NCI-H2171 treated with DMSO at 0.1 percent for 48 hours (cell line): ENCODE measurements at regions not wholly inside any gene's neighbourhood (a gene's known extent, or its start where the extent isn't known, plus 50 kb on each side); places are given as distances from the start of the nearest gene placed in this dataset.

Experiments used
- DNase-seq: peaks from one replicate; lab custom pipeline; 2025; lab: John Stamatoyannopoulos, UW

GRCh38 chr16:54679531-54679930 is 251.1 kb upstream of the IRX5 start:
- DNase-seq = no peak

- no peak for DNase-seq
Measured at GRCh38 chr16:54677308-54677950, 253.2 kb upstream of the IRX5 start.

GRCh38 chr16:54673313-54673712 is 257.4 kb upstream of the IRX5 start:
- no peak for DNase-seq

GRCh38 chr16:54672500-54672899 is 258.2 kb upstream of the IRX5 start:
- DNase-seq = no peak

GRCh38 chr16:54657709-54658102 is 273.0 kb upstream of the IRX5 start:
- DNase-seq = no peak

- DNase-seq = no peak
Measured at GRCh38 chr16:54657058-54657708, 273.5 kb upstream of the IRX5 start.

GRCh38 chr16:54655121-54655590 is 275.5 kb upstream of the IRX5 start:
- no peak for DNase-seq

- peak; percentile 52 for DNase-seq
Measured at GRCh38 chr16:54654429-54654828, 276.2 kb upstream of the IRX5 start.

GRCh38 chr16:54652201-54652770 is 278.4 kb upstream of the IRX5 start:
- DNase-seq = no peak

GRCh38 chr16:54651440-54652195 is 279.0 kb upstream of the IRX5 start:
- no peak for DNase-seq

- no peak for DNase-seq
Measured at GRCh38 chr16:54649876-54650275, 280.8 kb upstream of the IRX5 start.

- no peak for DNase-seq
Measured at GRCh38 chr16:54648575-54648974, 282.1 kb upstream of the IRX5 start.

GRCh38 chr16:54647725-54648221 is 282.9 kb upstream of the IRX5 start:
- DNase-seq = no peak

GRCh38 chr16:54647216-54647615 is 283.4 kb upstream of the IRX5 start:
- no peak for DNase-seq

- no peak for DNase-seq
Measured at GRCh38 chr16:54645345-54645744, 285.3 kb upstream of the IRX5 start.

GRCh38 chr16:54636221-54636793 is 294.4 kb upstream of the IRX5 start:
- DNase-seq = no peak

GRCh38 chr16:54633943-54634362 is 296.7 kb upstream of the IRX5 start:
- DNase-seq = no peak

GRCh38 chr16:54632322-54633220 is 298.1 kb upstream of the IRX5 start:
- no peak for DNase-seq

- DNase-seq = no peak
Measured at GRCh38 chr16:54631782-54632181, 298.9 kb upstream of the IRX5 start.

- DNase-seq = no peak
Measured at GRCh38 chr16:54630284-54630967, 300.2 kb upstream of the IRX5 start.
